EL (cell line): ENCODE measurements at regions not wholly inside any gene's neighbourhood (a gene's known extent, or its start where the extent isn't known, plus 50 kb on each side); places are given as distances from the start of the nearest gene placed in this dataset.
"Not testable (repeated sequence)": the region's sequence is repeated elsewhere in the genome, so short reads cannot be mapped to it uniquely, and the experiment has no call there.

ENCODE experiments used
- DNase-seq: peaks from one replicate; pipeline ENCODE4 v3.0.0-alpha.2; 2016

DNA sequence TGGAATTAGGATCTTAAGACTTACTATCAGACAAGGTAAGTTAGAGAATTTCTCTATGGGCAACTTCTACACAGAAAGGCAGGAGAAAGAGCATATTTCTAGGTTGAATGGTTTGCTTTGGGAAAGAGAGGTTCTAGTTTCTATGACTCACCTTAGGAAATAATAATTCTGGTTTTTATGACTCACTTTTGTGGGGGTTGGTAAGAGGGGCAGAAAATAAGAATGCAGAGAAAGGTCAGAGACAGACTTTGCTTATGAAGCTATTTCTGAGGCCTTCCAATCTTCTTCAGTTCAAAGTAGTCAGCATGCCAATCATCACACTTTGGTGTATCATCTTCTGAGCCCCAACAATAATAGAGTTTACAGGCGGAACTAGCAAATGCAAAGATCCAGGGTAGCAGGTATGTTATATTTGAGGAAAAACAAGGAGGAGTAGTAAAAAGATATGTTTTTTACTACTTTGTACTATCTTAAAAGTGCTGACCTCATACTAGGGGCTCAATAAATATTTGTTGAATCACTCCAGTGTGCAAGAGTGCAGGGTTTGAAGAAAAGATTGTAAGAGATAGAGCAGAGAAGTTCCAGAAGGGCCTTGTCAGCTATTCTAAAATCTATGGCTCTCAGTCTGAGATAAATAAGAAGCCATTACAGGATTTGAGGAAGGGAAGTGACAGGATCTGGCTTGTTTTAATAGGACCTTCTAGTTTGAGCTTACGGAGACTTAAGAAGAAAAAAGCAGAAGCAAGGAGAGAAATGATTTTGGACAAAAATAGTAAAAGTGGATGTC is 56.7 kb upstream of the LRFN5 start:
- DNase-seq: no peak

DNA sequence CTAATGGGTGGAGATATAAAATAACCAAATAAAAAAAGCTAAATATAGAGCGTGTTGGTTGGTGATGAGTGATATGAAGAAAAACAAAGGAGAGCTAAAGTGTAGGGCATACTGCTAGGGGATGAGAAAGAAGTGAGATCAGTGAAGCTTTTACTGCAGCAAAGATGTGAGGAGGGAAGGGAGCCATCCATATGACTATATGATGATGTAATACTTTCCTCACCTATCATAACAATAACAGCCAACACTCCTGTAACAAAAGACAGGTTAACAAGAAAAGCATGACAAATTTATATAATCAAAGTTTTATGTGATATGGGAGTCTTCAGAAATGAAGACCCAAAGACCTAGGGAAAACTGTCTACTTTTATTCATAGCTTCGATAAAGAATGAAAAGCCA is 57.4 kb upstream of the LRFN5 start:
- no peak for DNase-seq

DNA sequence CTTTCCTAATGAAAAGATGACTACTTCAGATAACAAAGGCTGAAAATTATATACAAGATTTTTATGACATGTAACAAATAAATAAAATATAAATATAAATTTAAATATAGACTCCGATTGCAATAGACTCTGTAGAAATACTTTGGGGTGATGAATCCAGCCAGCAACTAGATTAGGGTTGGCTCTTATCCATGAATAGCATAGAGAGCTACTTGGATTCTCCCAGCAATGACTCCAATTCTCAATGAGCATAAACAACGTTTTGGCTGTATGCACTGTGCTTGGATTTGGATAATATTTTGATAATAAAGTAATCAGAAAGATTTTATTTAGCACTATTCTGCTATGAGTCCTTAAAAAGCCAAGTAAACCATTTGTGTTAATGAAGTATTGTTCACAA is 58.0 kb upstream of the LRFN5 start:
- DNase-seq: no peak

DNA sequence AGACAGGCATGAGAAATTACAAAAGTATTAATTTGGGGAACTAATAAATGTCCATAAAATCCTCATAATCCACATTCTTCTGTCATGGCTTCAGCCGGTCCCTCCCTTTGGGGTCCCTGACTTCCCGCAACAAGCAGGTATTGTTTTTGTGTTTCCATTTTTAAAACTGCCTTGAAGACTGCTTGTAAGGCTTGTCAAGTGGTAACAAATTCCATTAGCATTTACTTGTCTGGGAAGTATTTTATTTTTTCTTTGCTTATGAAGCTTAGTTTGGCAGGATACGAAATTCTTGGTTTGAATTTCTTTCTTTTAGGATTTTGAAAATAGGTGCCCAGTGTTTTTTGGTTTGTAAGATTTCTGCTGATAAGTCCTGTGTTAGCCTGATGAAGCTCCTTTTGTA is 65.3 kb upstream of the LRFN5 start:
- DNase-seq: no peak

DNA sequence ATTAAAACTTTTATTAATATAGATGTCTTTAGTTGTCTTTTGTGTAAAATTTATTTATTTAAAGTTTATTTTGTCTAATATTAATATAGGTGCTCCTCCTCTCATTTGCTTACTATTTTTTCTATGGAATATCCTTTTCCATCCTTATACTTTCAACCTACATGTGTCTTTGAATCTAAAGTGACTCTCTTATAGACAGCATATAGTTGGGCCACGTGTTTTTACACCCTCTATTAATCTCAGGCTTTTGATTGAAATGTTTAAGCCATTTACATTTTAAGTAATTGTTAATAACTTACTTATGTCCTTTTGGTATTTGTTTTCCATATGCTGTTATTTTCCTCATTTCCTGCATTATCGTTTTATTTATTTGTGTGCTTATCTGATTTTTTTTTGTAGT is 74.4 kb upstream of the LRFN5 start:
- DNase-seq: no peak

DNA sequence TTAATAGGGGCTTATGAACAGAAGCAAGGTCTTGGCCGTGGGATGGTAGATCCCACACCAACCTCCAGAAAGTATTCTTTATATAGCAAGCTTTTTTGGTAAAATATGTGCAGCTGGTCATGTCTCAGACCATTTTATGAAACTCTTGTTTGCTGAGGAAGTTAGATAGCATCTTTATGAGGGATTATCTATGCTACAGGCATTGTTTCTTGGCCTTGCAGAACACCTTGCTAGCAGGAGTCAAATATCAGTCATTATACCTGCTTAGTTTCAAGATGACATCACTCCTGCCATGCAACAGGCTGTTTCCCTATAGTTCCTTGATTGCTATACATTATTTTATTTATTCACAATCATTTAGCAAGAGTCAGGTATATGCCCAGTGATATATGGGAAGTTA is 84.8 kb upstream of the LRFN5 start:
- no peak for DNase-seq

DNA sequence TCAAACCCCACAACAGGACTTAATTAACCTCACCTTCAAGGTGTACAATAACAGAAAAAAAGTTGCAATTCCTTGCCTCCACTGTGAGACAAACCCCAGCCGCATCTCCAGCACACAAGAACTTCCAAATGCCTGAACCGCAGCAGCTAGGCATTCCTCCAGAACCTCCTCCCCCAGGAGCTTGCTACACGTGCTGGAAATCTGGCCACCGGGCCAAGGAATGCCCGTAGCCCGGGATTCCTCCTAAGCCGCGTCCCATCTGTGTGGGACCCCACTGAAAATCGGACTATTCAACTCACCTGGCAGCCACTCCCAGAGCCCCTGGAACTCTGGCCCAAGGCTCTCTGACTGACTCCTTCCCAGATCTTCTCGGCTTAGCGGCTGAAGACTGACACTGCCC is 88.6 kb upstream of the LRFN5 start:
- not testable (repeated sequence) for DNase-seq

DNA sequence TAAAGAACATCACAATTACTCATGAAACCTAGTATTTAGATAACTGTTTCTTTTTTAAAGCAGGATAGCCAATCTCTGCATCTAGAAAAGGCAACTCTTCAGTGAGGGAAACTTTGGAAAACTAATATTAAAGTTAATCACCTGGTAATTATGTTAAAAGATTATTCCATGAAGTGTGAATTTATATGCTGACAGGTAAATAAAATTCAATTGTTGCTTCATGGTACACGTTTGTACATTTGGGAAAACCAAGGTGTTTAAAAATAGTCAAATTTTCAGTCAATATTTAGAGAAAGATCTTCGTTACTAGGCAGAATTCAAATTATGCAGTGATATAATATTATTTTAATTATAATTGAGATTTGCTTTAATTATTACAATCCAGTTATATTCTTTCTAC is 100.1 kb upstream of the LRFN5 start:
- DNase-seq: no peak

DNA sequence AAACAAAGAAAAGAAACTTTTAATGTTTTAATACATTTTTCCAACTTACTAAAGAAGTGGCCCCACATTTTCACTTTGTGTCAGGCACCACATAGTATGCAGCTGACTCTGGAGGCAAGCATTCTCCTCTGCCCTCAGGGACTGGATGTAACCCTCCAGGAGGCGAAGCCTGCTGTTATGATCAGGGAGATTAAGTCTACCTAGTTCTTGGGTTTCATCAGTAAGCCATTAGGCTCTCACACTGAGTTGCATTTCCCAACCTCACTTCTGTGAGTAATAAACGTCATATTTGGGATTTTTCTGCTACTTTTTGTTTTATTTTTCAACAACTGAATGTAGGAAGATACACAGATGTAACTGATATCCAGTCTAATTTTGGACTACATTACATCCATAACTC is 101.2 kb upstream of the LRFN5 start:
- no peak for DNase-seq

DNA sequence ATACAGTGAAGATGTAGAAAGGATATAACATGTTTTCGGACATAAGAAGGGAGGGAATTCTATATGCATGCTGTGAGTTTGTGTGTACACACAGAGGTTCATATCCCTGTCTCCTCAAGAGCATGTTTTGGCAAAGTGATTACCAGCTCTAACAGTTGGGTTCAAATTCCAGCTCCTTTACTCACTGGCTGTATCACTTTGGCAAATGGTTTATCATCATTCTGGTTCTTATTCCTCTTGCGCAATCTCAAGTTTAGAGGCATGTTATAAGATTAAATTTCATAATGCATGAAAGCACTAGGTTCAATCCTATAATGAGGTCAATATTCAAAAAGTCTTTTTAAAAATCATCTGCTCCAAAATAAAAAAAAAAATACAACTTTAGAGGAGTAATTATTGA is 107.7 kb upstream of the LRFN5 start:
- DNase-seq: no peak

DNA sequence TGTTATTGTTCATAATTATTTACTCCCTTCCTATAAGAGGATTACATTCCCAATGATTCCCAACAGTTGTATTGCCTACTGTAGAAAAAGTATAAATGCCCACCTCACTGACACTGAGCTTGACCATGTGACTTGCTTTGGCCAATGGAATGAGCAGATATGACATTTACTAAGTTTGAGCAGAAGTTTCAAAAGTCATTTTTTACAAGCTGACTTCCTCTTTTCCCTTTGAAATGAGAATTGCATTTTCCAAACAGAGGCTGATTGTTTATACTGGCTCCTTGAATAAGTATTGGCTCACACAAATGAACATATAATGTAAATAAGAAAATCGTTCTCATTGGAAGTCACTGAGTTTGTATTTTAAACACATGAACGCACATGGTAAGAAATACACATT is 116.4 kb upstream of the LRFN5 start:
- DNase-seq: no peak

DNA sequence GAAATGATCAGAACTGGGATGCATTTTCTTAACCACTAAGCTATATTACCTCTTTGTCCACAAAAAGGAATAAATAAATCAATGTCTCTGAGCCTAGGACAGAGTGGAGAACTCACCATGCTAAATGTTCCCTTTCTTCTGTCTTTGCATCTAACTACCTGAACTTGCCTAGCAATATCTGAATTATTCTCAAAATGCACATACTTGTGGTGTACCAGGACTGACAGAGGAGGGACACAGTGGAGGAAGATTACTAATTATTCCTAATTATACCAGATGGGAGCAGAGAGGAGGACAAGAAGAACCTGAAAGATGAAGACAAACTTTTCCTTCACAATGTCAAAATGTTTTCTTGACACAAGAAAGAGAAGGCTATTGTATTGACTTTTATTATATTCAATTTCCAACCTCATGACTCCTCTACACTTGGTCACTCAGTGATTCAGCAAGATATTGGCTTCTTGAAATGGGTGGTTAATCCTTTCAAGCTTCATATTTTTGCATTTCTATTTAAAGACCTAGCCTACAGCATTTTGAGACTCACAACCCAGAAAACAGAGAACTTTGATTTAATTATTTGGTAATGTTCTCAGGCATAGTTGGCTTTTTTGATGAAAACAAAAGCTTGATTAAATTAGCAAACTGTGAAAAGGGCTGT is 117.2 kb upstream of the LRFN5 start:
- DNase-seq: no peak

DNA sequence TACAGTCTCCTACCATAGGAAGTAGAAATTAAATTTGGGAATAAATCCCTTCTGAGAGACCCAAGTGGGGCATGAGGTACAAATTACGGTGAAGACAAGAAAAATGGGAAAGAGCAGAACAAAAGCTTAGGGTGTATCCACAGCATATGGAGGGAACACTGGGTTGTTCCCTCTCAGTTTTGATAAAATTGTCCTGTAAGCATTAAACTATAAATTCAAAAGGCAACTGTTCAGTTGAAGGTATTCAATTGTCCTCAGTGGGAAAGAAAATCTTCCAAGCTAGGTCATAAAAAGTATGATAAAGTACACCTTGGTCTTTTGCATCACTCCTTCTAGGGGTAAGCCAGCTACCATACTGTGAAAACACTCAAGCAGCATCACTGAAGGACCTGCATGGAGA is 118.3 kb upstream of the LRFN5 start:
- no peak for DNase-seq

DNA sequence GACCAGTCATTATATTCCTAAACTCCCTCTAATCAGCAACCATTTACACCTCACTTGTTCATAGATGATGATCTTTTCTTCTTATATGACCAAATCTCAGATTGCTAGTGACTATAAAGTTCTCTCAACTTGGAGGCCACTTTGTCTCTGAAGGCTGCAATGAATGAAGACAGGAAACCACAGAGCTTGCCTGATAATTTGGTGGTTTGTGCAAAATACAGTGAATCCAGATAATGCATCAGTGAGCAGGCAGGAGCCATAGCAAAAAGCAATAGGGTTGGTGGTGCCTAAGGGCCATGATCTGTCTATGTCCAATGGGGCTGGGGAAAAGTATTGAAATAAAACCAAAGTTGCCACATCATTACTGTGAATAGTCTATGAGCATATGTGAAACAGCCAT is 123.8 kb upstream of the LRFN5 start:
- no peak for DNase-seq

DNA sequence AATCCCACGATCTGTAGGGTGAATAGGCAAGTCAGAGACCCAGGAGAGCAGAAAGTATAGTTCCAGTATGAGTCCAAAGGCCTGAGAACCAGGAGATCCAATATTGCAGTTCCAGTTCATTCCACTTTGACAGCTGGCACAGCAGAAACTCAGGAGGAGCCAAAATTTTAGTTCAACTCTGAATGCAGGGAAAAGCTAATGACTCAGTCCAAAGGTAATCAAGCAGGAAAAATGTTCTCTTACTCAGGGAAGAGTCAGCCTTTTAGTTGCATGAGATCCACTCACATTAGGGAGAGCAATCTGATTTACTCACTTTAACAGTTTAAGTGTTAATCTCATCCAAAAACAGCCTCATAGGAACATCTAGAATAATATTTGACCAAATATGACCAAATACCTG is 130.2 kb upstream of the LRFN5 start:
- DNase-seq: no peak

DNA sequence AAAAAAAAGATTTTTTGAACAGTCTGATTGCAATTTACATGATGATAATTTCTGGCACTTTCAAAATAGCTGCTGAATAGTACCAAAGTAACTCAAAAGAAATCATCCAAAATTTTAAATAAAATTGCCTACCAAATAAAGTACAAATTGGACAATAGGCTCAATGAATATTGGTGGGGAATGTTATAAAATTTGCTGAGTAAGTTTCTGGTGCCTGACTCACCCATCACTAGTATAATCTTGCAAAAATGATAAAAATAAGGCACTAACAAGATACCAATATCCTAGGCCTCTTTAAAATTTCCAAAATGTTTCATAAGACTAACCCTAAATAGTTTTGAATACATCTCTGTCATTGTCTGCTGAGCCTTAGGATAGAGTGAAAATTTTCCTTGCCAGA is 145.3 kb upstream of the LRFN5 start:
- DNase-seq: no peak

DNA sequence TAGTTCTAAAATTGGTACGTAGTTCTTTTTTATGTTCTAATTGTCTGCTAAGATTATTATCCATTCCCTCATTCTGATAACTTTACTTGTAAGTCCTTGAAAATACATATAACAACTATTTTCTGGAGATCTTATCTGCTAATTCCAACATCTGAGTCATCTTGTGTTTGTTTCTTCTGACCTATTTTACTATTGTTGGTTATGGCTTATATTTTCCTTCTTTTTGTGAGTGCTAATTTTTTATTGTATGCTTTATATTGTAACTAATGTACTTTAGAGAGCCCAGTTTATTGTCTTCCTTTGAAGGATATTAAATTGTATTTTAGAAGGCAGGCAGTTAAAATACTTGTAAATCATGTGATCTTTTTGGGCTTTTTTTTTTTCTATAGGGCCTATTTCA is 149.3 kb upstream of the LRFN5 start:
- no peak for DNase-seq

DNA sequence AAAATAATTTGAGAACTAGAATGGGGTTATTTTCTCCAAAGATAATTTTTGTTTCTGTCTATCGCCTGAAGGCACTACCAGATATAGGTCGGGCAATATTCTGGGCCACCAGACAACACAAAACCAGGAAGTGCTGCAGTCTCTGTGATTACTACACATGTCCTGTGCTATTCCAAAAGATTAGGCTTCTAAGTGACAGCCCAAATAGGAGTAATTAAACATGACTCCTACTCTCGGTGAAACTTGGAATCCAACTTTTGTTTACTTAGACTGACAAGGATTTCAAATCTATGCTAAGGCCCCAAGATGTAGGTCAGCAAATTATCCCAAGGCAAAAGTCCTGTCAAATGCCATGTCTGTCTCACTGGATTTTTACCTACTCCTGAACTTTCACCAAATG is 157.6 kb upstream of the LRFN5 start:
- no peak for DNase-seq

DNA sequence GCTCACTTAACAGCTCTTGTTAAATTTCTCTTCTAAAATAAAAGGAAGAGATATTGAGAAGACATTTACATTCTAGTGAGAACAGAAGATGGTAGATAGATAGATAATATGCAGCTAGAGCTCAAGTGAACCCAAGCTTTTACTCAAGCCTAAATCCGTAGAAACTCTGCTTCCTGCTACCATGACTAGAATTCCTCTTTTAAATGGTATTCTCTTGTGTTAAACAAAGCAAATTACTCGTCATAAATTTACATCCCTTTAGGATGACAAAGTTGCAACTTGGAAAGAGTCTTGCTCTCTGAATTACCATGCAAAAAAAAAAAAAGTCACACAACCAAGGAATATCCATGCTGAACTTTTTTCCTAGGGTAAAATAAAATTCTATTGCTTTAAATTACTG is 160.7 kb upstream of the LRFN5 start:
- DNase-seq: no peak

DNA sequence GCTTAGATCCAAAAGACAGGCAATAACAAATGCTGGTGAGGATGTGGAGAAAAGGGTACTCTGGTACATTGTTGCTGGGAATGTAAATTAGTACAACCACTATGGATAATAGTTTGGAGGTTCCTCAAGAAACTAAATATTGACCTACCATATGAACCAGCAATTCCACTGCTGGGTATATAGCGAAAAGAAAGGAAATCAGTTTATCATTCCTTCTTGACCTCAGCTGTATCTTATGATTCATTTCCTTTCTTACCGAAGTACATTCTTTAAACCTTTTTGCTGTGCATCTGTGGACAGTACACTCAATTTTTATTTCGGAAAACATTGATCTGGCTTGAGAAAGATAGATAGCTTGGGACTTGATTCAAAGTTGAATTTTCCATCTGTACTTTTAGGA is 183.2 kb upstream of the LRFN5 start:
- no peak for DNase-seq

DNA sequence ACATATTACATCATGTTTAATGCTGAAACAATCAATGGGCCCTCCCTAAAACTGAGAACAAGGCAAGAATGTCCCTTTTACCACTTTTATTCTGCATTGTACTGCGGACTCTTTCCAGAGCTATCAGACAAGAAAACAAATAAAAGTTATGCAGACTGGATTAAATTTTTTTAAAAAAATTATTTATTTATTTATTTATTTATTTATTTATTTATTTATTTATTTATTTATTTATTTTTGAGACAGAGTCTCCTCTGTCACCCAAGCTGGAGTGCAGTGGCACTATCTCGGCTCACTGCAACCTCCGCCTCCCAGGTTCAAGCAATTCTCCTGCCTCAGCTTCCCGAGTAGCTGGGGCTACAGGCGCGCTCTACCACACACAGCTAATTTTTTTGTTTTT is 185.4 kb upstream of the LRFN5 start:
- DNase-seq: not testable (repeated sequence)

DNA sequence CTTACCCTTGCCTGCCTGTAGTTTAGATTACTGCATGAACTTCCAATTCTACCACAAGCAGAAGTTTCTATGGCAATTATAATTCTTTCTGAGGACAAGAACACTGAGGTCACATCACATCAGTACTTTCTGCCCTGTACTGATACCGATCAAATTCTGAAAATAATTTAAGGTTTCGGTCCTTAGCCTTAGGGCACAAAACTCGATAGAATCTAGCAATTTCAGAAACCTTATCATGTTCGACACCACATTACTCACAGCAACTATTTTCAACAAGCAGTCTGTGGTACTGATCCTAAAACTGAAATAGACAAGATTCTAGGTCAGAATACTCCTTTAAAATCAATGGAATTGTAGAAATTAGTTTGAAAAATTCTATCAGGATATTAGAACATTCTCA is 187.0 kb upstream of the LRFN5 start:
- DNase-seq: no peak

DNA sequence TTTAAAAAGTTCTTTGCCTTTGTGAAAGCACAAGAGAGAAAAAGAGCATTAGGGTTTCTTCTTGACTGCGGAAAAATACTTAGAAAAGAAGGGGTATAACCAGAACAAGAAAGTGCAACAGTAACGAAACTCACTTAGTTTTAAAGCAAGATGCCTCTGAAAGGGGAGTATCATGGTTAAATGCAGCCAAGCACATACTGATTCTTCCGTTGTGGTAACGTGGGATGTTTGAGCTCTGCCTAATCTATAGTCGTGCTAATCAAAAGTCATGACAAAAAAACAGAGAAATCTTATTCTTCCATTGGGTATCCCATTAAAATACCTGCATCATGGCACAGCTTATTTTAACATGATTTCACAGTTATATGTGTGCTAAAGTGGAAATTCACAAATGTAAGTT is 187.8 kb upstream of the LRFN5 start:
- no peak for DNase-seq

DNA sequence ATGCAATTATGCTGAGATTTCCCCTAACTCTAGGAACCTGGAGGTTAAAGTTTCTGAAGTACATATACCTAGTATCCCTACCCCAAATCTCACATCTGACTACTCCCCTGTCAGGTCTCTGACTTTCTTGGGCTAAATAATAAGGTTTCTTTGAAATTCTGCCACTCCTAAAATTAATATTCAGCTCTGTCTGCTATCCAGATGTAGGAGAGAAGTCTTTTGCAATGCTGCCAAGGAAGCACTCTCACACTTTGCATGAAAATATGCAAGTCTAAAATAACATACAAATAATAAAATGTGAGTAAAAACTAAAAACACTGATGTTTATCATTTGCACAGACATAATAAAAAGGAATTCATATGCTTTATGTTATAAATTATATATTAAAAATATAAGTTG is 196.9 kb upstream of the LRFN5 start:
- no peak for DNase-seq

DNA sequence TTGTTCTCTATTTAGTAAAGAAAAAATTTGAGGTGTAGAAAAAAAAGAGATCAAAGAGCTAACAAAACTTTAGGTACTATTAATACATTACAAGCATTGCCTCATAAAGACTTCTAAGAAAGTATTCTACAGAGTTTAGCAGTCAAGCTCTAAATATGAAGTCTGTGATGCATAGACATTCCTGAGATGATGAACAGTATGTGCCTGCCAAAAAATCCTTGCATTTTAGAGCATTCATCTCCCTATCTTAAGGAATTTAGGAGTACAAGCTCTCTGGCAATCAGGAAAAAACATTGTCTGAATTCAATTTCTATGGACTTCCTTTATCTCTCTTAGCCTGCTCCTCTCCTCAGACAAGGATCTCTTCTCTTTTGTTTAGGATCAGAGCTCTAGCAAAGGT is 202.6 kb upstream of the LRFN5 start:
- no peak for DNase-seq
